ENCODE measurements at regions not wholly inside any gene's neighbourhood (a gene's known extent, or its start where the extent isn't known, plus 50 kb on each side); places are given as distances from the start of the nearest gene placed in this dataset.

- Mint-ChIP-seq H3K9me3 (peaks cover 5% of the 10 kb centered on the region), H3K27me3 (ENCODE audit: low read depth) (no peaks in the 10 kb centered on the region), H3K36me3 (ENCODE audit: low read depth) (peaks cover 7% of the 10 kb centered on the region), H3K4me1 (peaks cover 4% of the 10 kb centered on the region), H3K4me3 (no peak overlapping the region), H3K27ac (ENCODE audit: unreplicated experiment) (no peak overlapping the region)
- no peak for TF ChIP-seq CTCF (conservative IDR thresholded peaks at IDR 0.05)
- DNase-seq (ENCODE audit: low read depth, low spot score) = no peak
Measured at GRCh38 chr1:230536641-230537155, 105.6 kb upstream of the COG2 start.

- Mint-ChIP-seq H3K9me3 (peaks cover 20% of the 10 kb centered on the region), H3K27ac (ENCODE audit: unreplicated experiment) (no peak overlapping the region)
Measured at GRCh38 chr1:230534224-230534623, 108.1 kb upstream of the COG2 start.

GRCh38 chr1:230531103-230531502, 105.0 kb upstream of the PGBD5 start:
- Mint-ChIP-seq H3K4me3 (no peak overlapping the region), H3K27me3 (ENCODE audit: low read depth) (peaks cover 6% of the 10 kb centered on the region), H3K36me3 (ENCODE audit: low read depth) (peaks cover 11% of the 10 kb centered on the region), H3K9me3 (peaks cover 21% of the 10 kb centered on the region), H3K4me1 (peaks cover under 1% of the 10 kb centered on the region), H3K27ac (ENCODE audit: unreplicated experiment) (no peak overlapping the region)
- no peak for DNase-seq (ENCODE audit: low read depth, low spot score)
- no peak for TF ChIP-seq CTCF (conservative IDR thresholded peaks at IDR 0.05)

More at GRCh38 chr1:230534224-230534623, 108.1 kb upstream of the COG2 start:
- H3K4me1 Mint-ChIP-seq = peaks cover 4% of the 10 kb centered on the region
- H3K4me3 Mint-ChIP-seq = no peak overlapping the region
- peaks cover 6% of the 10 kb centered on the region for H3K27me3 Mint-ChIP-seq (ENCODE audit: low read depth)
- TF ChIP-seq CTCF (conservative IDR thresholded peaks at IDR 0.05) = no peak
- H3K36me3 Mint-ChIP-seq (ENCODE audit: low read depth) = peaks cover 11% of the 10 kb centered on the region
- no peak for DNase-seq (ENCODE audit: low read depth, low spot score)

GRCh38 chr1:230519246-230519645, 93.1 kb upstream of the PGBD5 start:
- Mint-ChIP-seq H3K4me3 (no peak overlapping the region), H3K27ac (ENCODE audit: unreplicated experiment) (no peak overlapping the region), H3K4me1 (peaks cover 14% of the 10 kb centered on the region), H3K9me3 (no peaks in the 10 kb centered on the region), H3K27me3 (ENCODE audit: low read depth) (peaks cover 12% of the 10 kb centered on the region), H3K36me3 (ENCODE audit: low read depth) (no peaks in the 10 kb centered on the region)
- TF ChIP-seq CTCF (conservative IDR thresholded peaks at IDR 0.05) = no peak
- DNase-seq (ENCODE audit: low read depth, low spot score) = no peak

- DNase-seq (ENCODE audit: low read depth, low spot score) = no peak
- H3K27ac Mint-ChIP-seq (ENCODE audit: unreplicated experiment) = no peak overlapping the region
Measured at GRCh38 chr1:230518511-230518910, 92.4 kb upstream of the PGBD5 start.

More at GRCh38 chr1:230518511-230518910, 92.4 kb upstream of the PGBD5 start:
- Mint-ChIP-seq H3K4me3 (no peak overlapping the region), H3K27me3 (ENCODE audit: low read depth) (peaks cover 7% of the 10 kb centered on the region), H3K36me3 (ENCODE audit: low read depth) (no peaks in the 10 kb centered on the region), H3K4me1 (peaks cover 14% of the 10 kb centered on the region), H3K9me3 (no peaks in the 10 kb centered on the region)
- no peak for TF ChIP-seq CTCF (conservative IDR thresholded peaks at IDR 0.05)
